Heart right ventricle (tissue), 16 donors: ENCODE measurements at regions not wholly inside any gene's neighbourhood (a gene's known extent, or its start where the extent isn't known, plus 50 kb on each side); places are given as distances from the start of the nearest gene placed in this dataset.

Source experiments
- ATAC-seq, 8 donors: fragments of 200-7000 bp; cut with Tn5 transposase; one replicate each; pipeline ENCODE4 v1.9.1; 2020; ENCODE audit warnings: mild to moderate bottlenecking in 8 of 8, moderate library complexity in 8 of 8, moderate number of reproducible peaks in 1 of 8
- DNase-seq, 2 donors: peaks; one replicate each; pipeline ENCODE4 v3.0.0-alpha.2; 2020
- H3K27ac ChIP-seq, 10 donors: fragments of 200-600 bp; sonication (generic) in 2 of 10; one replicate each; pipeline versions ENCODE4 v1.5.0 to v1.8.0; 2020 to 2022; ENCODE audit warnings: mild to moderate bottlenecking in 3 of 10
- H3K27me3 ChIP-seq, 7 donors: fragments of 200-600 bp; one replicate each; pipeline ENCODE4 v1.8.0; 2021 to 2022; ENCODE audit warnings: mild to moderate bottlenecking in 2 of 7
- H3K36me3 ChIP-seq, 9 donors: fragments of 200-600 bp; sonication (generic) in 1 of 9; one replicate each; pipeline versions ENCODE4 v1.5.0 to v1.8.0; 2020 to 2022; ENCODE audit warnings: mild to moderate bottlenecking in 2 of 9
- H3K4me1 ChIP-seq, 9 donors: fragments of 200-600 bp; sonication (generic) in 1 of 9; one replicate each; pipeline versions ENCODE4 v1.5.0 to v1.8.0; 2020 to 2022; ENCODE audit warnings: mild to moderate bottlenecking in 4 of 9
- H3K4me3 ChIP-seq, 10 donors: fragments of 200-600 bp; sonication (generic) in 2 of 10; one replicate each; pipeline versions ENCODE4 v1.5.0 to v1.8.0; 2020 to 2022; ENCODE audit warnings: mild to moderate bottlenecking in 7 of 10, moderate library complexity in 2 of 10
- H3K9me3 ChIP-seq, 11 donors: fragments of 200-600 bp in 10 of 11; sonication (generic) in 2 of 11; one replicate each; pipeline versions ENCODE4 v1.5.0 to v1.8.0; 2013 to 2022; ENCODE audit warnings: mild to moderate bottlenecking in 2 of 11, control low read depth in 1 of 11, moderate library complexity in 1 of 11
- CTCF ChIP-seq, 9 donors: fragments of 200-600 bp; sonication (generic) in 2 of 9; IDR thresholded peaks; one replicate each; pipeline versions ENCODE4 v1.5.0 to v1.8.0; 2021 to 2022; ENCODE audit warnings: antibody characterized with exemption in 9 of 9, mild to moderate bottlenecking in 5 of 9, moderate library complexity in 1 of 9
- WGBS, 2 donors: extraction: QIAGEN DNeasy Blood & Tissue Kit; methylation state at CpG; one replicate each; pipeline ENCODE4 v1.1.7; 2013; ENCODE audit warnings: inconsistent platforms in 1 of 2; 5-methylcytosine and 5-hydroxymethylcytosine counted together
- intact Hi-C, 10 donors: fragments of 100-400 bp; cut with DNase I; formaldehyde crosslinking; loops; one replicate each; pipeline versions ENCODE4 v1.11.1 to v1.14.2; 2022
- donor health status: Arrhythmogenic right ventricular cardiomyopathy.
- donor health status: ischemic (EF 13 %, LVEDD 7.1; RV severe dilation, severe dysfunction).
- donor health status: healthy with polysubstance abuse.
- donor health status: DM: no; HTN: yes; CAD: no.
- donor health status: DM: no; HTN: no; CAD: no.
- donor health status: ischemic (EF 25% LVEDD 6.9; RV normal size, moderate dysfunction).
- donor health status: ischemic (EF 25% LVEDD 5.7; RV mildly dilated, moderate dysfunction).
- donor health status: healthy.
- donor health status: DM: yes; HTN: yes; CAD: no.
- donor health status: Ischemic cardiomyopathy.
- donor health status: ischemic (EF 35%, LVEDD 5.7; RV mildly dilated, moderate dysfunction).
- donor health status: nonischemic (EF 11% LVEDD 7.7; RV severe dilation, severe dysfunction).
- donor health status: DM: yes; HTN: yes; CAD: no.
- donor health status: PGD.
- donor health status: ischemic (EF 29% LVEDD 5.4; RV normal size, mild dysfunction).
- donor health status: nonischemic (EF 23%, LVEDD 6.1; RV moderate dilation, normal function).

- TF ChIP-seq CTCF (IDR thresholded peaks at IDR 0.05) = no peak
- 63 to 72% methylated on average over 4 of the region's 4 CpGs for WGBS, 2 donors
- Histone ChIP-seq H3K27me3 (peaks cover 0 to 11% (median 1%) of the 10 kb centered on the region in 7 donors), H3K9me3 (no peaks in the 10 kb centered on the region), H3K4me3 (no peak overlapping the region), H3K36me3 (no peaks in the 10 kb centered on the region), H3K27ac (no peak overlapping the region), H3K4me1 (no peaks in the 10 kb centered on the region)
- DNase-seq (no peak), ATAC-seq (no peak)
- intact Hi-C loops = no loop called here
Observed at GRCh38 chr14:23776296-23776695, 140.1 kb downstream of the DHRS2 start.

GRCh38 chr14:23785208-23785607, 149.0 kb downstream of the DHRS2 start:
- intact Hi-C loops = no loop called here
- Histone ChIP-seq H3K4me1 (peaks cover 0 to 5% (median 0%) of the 10 kb centered on the region in 9 donors), H3K27me3 (no peaks in the 10 kb centered on the region), H3K36me3 (no peaks in the 10 kb centered on the region), H3K9me3 (no peaks in the 10 kb centered on the region), H3K27ac (no peak overlapping the region), H3K4me3 (no peak overlapping the region)
- WGBS, 2 donors = 91 to 93% methylated on average over 1 of the region's 1 CpG
- TF ChIP-seq CTCF (IDR thresholded peaks at IDR 0.05) = no peak
- ATAC-seq (no peak), DNase-seq (no peak)

GRCh38 chr14:23787436-23787835, 151.3 kb downstream of the DHRS2 start:
- WGBS, 2 donors = 62 to 72% methylated on average over 1 of the region's 1 CpG
- H3K4me3 ChIP-seq = no peak overlapping the region
- no peaks in the 10 kb centered on the region for H3K27me3 ChIP-seq
- no peaks in the 10 kb centered on the region for H3K9me3 ChIP-seq
- DNase-seq (no peak), ATAC-seq (no peak)
- no peaks in the 10 kb centered on the region for H3K36me3 ChIP-seq
- intact Hi-C loops = no loop called here
- no peak overlapping the region for H3K27ac ChIP-seq
- H3K4me1 ChIP-seq = peaks cover 0 to 5% (median 0%) of the 10 kb centered on the region in 9 donors
- no peak for TF ChIP-seq CTCF (IDR thresholded peaks at IDR 0.05)

GRCh38 chr14:23789696-23790095, 153.5 kb downstream of the DHRS2 start:
- ATAC-seq (no peak), DNase-seq (no peak)
- H3K9me3 ChIP-seq = no peaks in the 10 kb centered on the region
- no peaks in the 10 kb centered on the region for H3K27me3 ChIP-seq
- no peak overlapping the region for H3K4me3 ChIP-seq
- no peaks in the 10 kb centered on the region for H3K36me3 ChIP-seq
- no peak overlapping the region for H3K27ac ChIP-seq
- TF ChIP-seq CTCF (IDR thresholded peaks at IDR 0.05) = no peak
- 50 to 75% methylated on average over 1 of the region's 1 CpG for WGBS, 2 donors
- no peaks in the 10 kb centered on the region for H3K4me1 ChIP-seq
- intact Hi-C loops = no loop called here

GRCh38 chr14:23793532-23793931, 157.4 kb downstream of the DHRS2 start:
- H3K27me3 ChIP-seq = no peaks in the 10 kb centered on the region
- DNase-seq (no peak), ATAC-seq (no peak)
- WGBS, 2 donors = 83 to 88% methylated on average over 3 of the region's 3 CpGs
- no peak for TF ChIP-seq CTCF (IDR thresholded peaks at IDR 0.05)
- intact Hi-C loops = no loop called here
- H3K4me1 ChIP-seq = no peaks in the 10 kb centered on the region
- H3K36me3 ChIP-seq = no peaks in the 10 kb centered on the region
- no peak overlapping the region for H3K27ac ChIP-seq
- no peaks in the 10 kb centered on the region for H3K9me3 ChIP-seq
- no peak overlapping the region for H3K4me3 ChIP-seq
